ENCODE measurements at regions not wholly inside any gene's neighbourhood (a gene's known extent, or its start where the extent isn't known, plus 50 kb on each side); places are given as distances from the start of the nearest gene placed in this dataset.

DNA sequence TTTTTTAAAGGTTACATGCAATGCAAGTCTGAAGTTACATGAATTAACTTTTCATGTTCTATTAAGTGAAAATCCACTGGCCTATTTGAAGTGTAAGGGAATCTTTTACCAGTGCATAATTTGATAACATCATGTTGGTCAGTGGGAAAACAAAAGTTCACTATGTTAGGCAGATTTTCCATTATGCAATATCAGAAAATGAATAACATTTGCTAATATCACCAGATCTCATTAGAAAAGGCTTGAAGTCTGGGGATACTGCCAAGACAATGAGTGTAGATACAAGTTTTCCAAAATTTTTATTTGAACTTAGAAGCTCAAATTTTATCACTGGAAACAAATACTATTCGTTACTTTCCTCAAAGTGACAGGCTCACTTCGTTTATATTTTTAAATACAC, 296.4 kb upstream of the CDH4 start:
- CTCF ChIA-PET: no interaction called here
- no peak for ATAC-seq
- TF ChIP-seq, protein P1, sequence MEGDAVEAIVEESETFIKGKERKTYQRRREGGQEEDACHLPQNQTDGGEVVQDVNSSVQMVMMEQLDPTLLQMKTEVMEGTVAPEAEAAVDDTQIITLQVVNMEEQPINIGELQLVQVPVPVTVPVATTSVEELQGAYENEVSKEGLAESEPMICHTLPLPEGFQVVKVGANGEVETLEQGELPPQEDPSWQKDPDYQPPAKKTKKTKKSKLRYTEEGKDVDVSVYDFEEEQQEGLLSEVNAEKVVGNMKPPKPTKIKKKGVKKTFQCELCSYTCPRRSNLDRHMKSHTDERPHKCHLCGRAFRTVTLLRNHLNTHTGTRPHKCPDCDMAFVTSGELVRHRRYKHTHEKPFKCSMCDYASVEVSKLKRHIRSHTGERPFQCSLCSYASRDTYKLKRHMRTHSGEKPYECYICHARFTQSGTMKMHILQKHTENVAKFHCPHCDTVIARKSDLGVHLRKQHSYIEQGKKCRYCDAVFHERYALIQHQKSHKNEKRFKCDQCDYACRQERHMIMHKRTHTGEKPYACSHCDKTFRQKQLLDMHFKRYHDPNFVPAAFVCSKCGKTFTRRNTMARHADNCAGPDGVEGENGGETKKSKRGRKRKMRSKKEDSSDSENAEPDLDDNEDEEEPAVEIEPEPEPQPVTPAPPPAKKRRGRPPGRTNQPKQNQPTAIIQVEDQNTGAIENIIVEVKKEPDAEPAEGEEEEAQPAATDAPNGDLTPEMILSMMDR (IDR thresholded peaks at IDR 0.05): no peak
- DNase-seq: no peak
- Mint-ChIP-seq H3K27me3 (no peaks in the 10 kb centered on the region), H3K4me1 (ENCODE audit: low read depth) (no peaks in the 10 kb centered on the region), H3K36me3 (ENCODE audit: low read depth) (no peaks in the 10 kb centered on the region), H3K4me3 (no peak overlapping the region), H3K27ac (no peak overlapping the region), H3K9me3 (no peaks in the 10 kb centered on the region)
- POLR2A ChIA-PET: no interaction called here
- intact Hi-C loops (cut with micrococcal nuclease): no loop called here

DNA sequence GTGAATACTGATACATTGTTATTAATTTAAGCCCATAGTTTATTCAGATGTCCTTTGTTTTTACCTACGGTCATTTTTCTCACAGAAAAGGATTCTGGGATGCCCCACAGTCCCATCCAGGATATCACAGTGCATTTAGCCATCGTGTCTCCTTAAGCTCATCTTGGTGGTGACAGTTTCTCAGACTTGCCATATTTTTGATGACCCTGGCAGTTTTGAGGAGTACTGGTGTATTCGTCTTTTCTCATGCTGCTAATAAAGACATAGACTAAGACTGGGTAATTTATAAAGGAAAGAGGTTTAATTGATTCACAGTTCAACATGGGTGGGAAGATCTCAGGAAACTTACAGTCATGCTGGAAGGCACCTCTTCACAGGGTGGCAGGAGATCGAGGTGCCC, 295.9 kb upstream of the CDH4 start:
- H3K9me3 Mint-ChIP-seq: no peaks in the 10 kb centered on the region
- intact Hi-C loops (cut with micrococcal nuclease): no loop called here
- POLR2A ChIA-PET: no interaction called here

DNA sequence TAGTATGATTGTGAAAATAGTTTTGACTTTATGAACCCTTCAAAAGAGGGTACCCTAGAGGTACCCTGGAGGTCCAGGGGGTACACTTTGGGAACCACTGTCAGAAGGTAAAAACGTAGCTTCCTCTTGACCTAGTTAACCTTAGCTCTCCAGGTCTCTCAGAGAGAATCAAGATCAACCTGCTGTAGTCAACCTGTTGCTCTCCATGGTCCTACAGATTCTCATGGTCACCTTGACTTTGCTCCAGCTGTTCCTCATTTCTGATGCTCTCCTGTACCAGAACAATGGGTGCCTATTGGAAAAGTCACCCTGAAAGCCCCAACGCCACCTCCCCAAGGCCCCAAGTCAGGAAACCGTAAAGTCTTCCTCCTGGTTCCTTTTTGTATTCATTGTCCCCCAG, 294.4 kb upstream of the CDH4 start:
- H3K27me3 Mint-ChIP-seq: no peaks in the 10 kb centered on the region
- no peaks in the 10 kb centered on the region for H3K9me3 Mint-ChIP-seq
- DNase-seq (no peak), ATAC-seq (no peak)
- POLR2A ChIA-PET: no interaction called here
- no peak overlapping the region for H3K27ac Mint-ChIP-seq
- H3K36me3 Mint-ChIP-seq (ENCODE audit: low read depth): no peaks in the 10 kb centered on the region
- TF ChIP-seq, protein P1 (IDR thresholded peaks at IDR 0.05): no peak
- H3K4me3 Mint-ChIP-seq: no peak overlapping the region
- CTCF ChIA-PET: no interaction called here
- intact Hi-C loops (cut with micrococcal nuclease): no loop called here
- H3K4me1 Mint-ChIP-seq (ENCODE audit: low read depth): no peaks in the 10 kb centered on the region

More for the DNA sequence above, 295.9 kb upstream of the CDH4 start:
- CTCF ChIA-PET: no interaction called here
- no peaks in the 10 kb centered on the region for H3K4me1 Mint-ChIP-seq (ENCODE audit: low read depth)
- DNase-seq: no peak
- H3K27ac Mint-ChIP-seq: no peak overlapping the region
- no peaks in the 10 kb centered on the region for H3K36me3 Mint-ChIP-seq (ENCODE audit: low read depth)
- TF ChIP-seq, protein P1 (IDR thresholded peaks at IDR 0.05): no peak
- H3K27me3 Mint-ChIP-seq: no peaks in the 10 kb centered on the region
- ATAC-seq: no peak
- H3K4me3 Mint-ChIP-seq: no peak overlapping the region

DNA sequence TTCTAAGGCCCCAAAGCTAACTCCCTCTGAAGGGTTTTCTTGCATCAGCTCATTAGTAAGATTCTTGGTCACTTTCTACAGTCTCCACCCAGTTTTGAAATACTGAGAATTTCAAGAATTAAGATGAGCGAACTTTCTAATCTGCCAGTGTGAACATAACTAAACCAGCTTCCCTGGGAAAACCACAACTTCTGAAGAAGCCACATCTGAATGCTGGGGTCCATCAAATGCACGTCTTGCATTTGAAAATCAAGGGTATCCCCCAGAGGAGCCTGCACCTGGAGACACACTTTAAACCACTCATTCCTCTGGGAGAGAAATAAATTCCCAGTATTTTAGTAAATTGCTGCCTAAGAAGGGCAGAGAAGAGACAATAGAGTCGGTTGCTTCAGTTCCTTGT, 292.1 kb upstream of the CDH4 start:
- Mint-ChIP-seq H3K9me3 (no peaks in the 10 kb centered on the region), H3K27ac (no peak overlapping the region), H3K27me3 (no peaks in the 10 kb centered on the region), H3K36me3 (ENCODE audit: low read depth) (no peaks in the 10 kb centered on the region), H3K4me3 (no peak overlapping the region), H3K4me1 (ENCODE audit: low read depth) (no peaks in the 10 kb centered on the region)
- no peak for DNase-seq
- TF ChIP-seq, protein P1 (IDR thresholded peaks at IDR 0.05): no peak
- intact Hi-C loops (cut with micrococcal nuclease): no loop called here
- CTCF ChIA-PET: no interaction called here
- ATAC-seq: no peak
- POLR2A ChIA-PET: no interaction called here

DNA sequence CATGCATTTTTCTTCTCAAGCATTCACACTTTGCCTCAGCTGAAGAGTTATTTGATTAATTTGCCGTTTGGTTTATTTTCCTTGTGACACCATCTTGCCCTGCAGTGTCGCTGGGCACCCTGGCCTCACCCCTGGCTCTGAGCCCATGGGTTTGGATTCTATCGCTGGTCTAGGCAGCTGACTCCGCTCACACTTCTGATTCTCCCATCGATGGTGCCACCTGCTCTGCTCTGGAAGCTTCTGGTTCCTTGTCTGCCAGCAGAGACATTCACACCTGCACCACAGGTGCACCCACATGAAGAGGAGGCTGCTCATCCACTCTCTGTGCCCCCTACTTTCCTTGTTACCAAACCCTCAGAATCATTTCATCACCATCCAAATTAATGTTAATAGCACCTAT, 291.6 kb upstream of the CDH4 start:
- no peaks in the 10 kb centered on the region for H3K4me1 Mint-ChIP-seq (ENCODE audit: low read depth)
- H3K27ac Mint-ChIP-seq: no peak overlapping the region
- no peaks in the 10 kb centered on the region for H3K27me3 Mint-ChIP-seq
- intact Hi-C loops (cut with micrococcal nuclease): no loop called here
- no peaks in the 10 kb centered on the region for H3K36me3 Mint-ChIP-seq (ENCODE audit: low read depth)
- TF ChIP-seq, protein P1 (IDR thresholded peaks at IDR 0.05): no peak
- ChIA-PET CTCF (no interaction called here), POLR2A (no interaction called here)
- no peaks in the 10 kb centered on the region for H3K9me3 Mint-ChIP-seq
- DNase-seq (no peak), ATAC-seq (no peak)
- no peak overlapping the region for H3K4me3 Mint-ChIP-seq

Measured in activated CD8-positive, alpha-beta T cell treated with anti-CD3 and anti-CD28 coated beads for 36 hours (primary cell).